B cell (primary cell): ENCODE measurements at regions not wholly inside any gene's neighbourhood (a gene's known extent, or its start where the extent isn't known, plus 50 kb on each side); places are given as distances from the start of the nearest gene placed in this dataset.

Source experiments
- ATAC-seq: fragments of 200-7000 bp; cut with Tn5 transposase; one replicate; pipeline ENCODE4 v1.10.0; 2021; ENCODE audit warnings: low read depth, mild to moderate bottlenecking, moderate number of reproducible peaks, moderate library complexity
- CTCF ChIA-PET: fragments of 350-600 bp; sonication (Branson Sonifier 250); formaldehyde crosslinking; loops from one replicate; lab custom pipeline; 2021; ENCODE audit warnings: antibody characterized with exemption, inconsistent platforms; lab: Charles Lee
- POLR2A ChIA-PET: fragments of 350-600 bp; sonication (Branson Sonifier 250); formaldehyde crosslinking; loops from one replicate; lab custom pipeline; 2021; ENCODE audit warnings: antibody characterized with exemption; lab: Charles Lee
- DNase-seq: peaks from one replicate; pipeline ENCODE4 v3.0.0; 2013
- H2AFZ ChIP-seq: 2 replicates; pipeline ENCODE4 v1.6.1; 2012; ENCODE audit warnings: mild to moderate bottlenecking, low read depth, low read length; ENCODE audit not compliant: insufficient read depth, poor library complexity, severe bottlenecking
- H3K27ac ChIP-seq, 2 donors: 1 replicate in 1 of 2; 2 replicates in 1 of 2; pipeline ENCODE4 v1.5.1; 2012 to 2013; ENCODE audit warnings: low read length in 2 of 2, mild to moderate bottlenecking in 2 of 2, moderate library complexity in 1 of 2
- H3K27me3 ChIP-seq, 4 experiments: fragments of 200-600 bp in 1 of 4; sonication (generic) in 1 of 4; replicated peaks in 1 of 4; 1 replicate in 2 of 4; 2 replicates in 2 of 4; pipeline versions ENCODE4 v1.6.1 to v1.7.0; 2013 to 2016; ENCODE audit warnings: low read length in 3 of 4, mild to moderate bottlenecking in 2 of 4, mixed read lengths in 1 of 4, moderate library complexity in 1 of 4; ENCODE audit not compliant: insufficient read depth in 4 of 4, control insufficient read depth in 3 of 4; ENCODE audit errors: control extremely low read depth in 1 of 4
- H3K36me3 ChIP-seq, 2 experiments: replicated peaks in 1 of 2; 1 replicate in 1 of 2; 2 replicates in 1 of 2; pipeline versions ENCODE4 v1.6.1 to v1.7.1; 2013; ENCODE audit warnings: low read length in 1 of 2; ENCODE audit not compliant: insufficient read depth in 2 of 2, control insufficient read depth in 1 of 2; ENCODE audit errors: control extremely low read depth in 1 of 2, extremely low read depth in 1 of 2
- H3K4me1 ChIP-seq, 2 donors: fragments of 200-600 bp in 1 of 2; sonication (generic) in 1 of 2; 1 replicate in 1 of 2; 2 replicates in 1 of 2; pipeline versions ENCODE4 v1.5.1 to v1.6.1; 2013 to 2017; ENCODE audit warnings: low read length in 2 of 2; ENCODE audit not compliant: control insufficient read depth in 2 of 2, insufficient read depth in 2 of 2
- H3K4me2 ChIP-seq: replicated peaks from 2 replicates; pipeline ENCODE3; 2012; ENCODE audit warnings: mild to moderate bottlenecking, low read depth, low read length; ENCODE audit not compliant: poor library complexity, severe bottlenecking
- H3K4me3 ChIP-seq, 5 experiments: fragments of 200-600 bp in 1 of 5; sonication (generic) in 1 of 5; 1 replicate in 3 of 5; 2 replicates in 2 of 5; pipeline versions ENCODE4 v1.5.1 to v1.7.0; 2011 to 2016; ENCODE audit warnings: low read length in 4 of 5, mild to moderate bottlenecking in 4 of 5, low read depth in 2 of 5, control low read depth in 1 of 5, moderate library complexity in 1 of 5; ENCODE audit not compliant: insufficient read depth in 1 of 5; ENCODE audit errors: control extremely low read depth in 1 of 5, extremely low read depth in 1 of 5
- H3K79me2 ChIP-seq: fragments of 200-600 bp; sonication (generic); one replicate; pipeline ENCODE4 v1.6.0; 2016; ENCODE audit warnings: low read length; ENCODE audit not compliant: control insufficient read depth, insufficient read depth
- H3K9ac ChIP-seq: fragments of 200-600 bp; sonication (generic); 2 replicates; pipeline ENCODE4 v1.6.1; 2017; ENCODE audit warnings: mild to moderate bottlenecking, low read length, moderate library complexity
- H3K9me3 ChIP-seq, 3 donors: one replicate each; pipeline versions ENCODE4 v1.6.1 to v1.7.1; 2013; ENCODE audit warnings: low read length in 2 of 3; ENCODE audit not compliant: control insufficient read depth in 2 of 3, insufficient read depth in 1 of 3; ENCODE audit errors: control extremely low read depth in 1 of 3
- H4K20me1 ChIP-seq: 2 replicates; pipeline ENCODE4 v1.6.0; 2012; ENCODE audit warnings: mild to moderate bottlenecking, low read length; ENCODE audit not compliant: insufficient read depth, control insufficient read depth, poor library complexity, severe bottlenecking
- H3K27ac Mint-ChIP-seq: one replicate; pipeline ENCODE4 v1.8.0; 2021; ENCODE audit warnings: mixed read lengths
- H3K27me3 Mint-ChIP-seq: one replicate; pipeline ENCODE4 v1.8.0; 2021; ENCODE audit warnings: mixed read lengths
- H3K4me1 Mint-ChIP-seq: one replicate; pipeline ENCODE4 v1.8.0; 2021; ENCODE audit warnings: mixed read lengths
- H3K4me3 Mint-ChIP-seq: one replicate; pipeline ENCODE4 v1.8.0; 2021; ENCODE audit warnings: mixed read lengths
- H3K9me3 Mint-ChIP-seq: one replicate; pipeline ENCODE4 v1.8.0; 2022; ENCODE audit warnings: mixed read lengths; ENCODE audit not compliant: insufficient read depth
- EZH2 ChIP-seq: IDR thresholded peaks from 2 replicates; pipeline ENCODE4 v1.6.1; 2012; ENCODE audit warnings: borderline replicate concordance, low read depth, mild to moderate bottlenecking, moderate library complexity, low read length; ENCODE audit not compliant: insufficient read depth, poor library complexity, severe bottlenecking
- WGBS: methylation state at CpG from one replicate; pipeline ENCODE4 v1.1.5; 2013; ENCODE audit warnings: missing lambda C conversion rate; ENCODE audit not compliant: insufficient coverage; 5-methylcytosine and 5-hydroxymethylcytosine counted together
- intact Hi-C: fragments of 100-400 bp; cut with micrococcal nuclease; formaldehyde crosslinking; loops from one replicate; pipeline ENCODE4 v1.10.0; 2022
- TF ChIP-seq, protein P1 (sequence below): fragments of 200-600 bp; IDR thresholded peaks from one replicate; pipeline ENCODE4 v1.8.0; 2022; ENCODE audit warnings: antibody characterized with exemption, mild to moderate bottlenecking

DNA sequence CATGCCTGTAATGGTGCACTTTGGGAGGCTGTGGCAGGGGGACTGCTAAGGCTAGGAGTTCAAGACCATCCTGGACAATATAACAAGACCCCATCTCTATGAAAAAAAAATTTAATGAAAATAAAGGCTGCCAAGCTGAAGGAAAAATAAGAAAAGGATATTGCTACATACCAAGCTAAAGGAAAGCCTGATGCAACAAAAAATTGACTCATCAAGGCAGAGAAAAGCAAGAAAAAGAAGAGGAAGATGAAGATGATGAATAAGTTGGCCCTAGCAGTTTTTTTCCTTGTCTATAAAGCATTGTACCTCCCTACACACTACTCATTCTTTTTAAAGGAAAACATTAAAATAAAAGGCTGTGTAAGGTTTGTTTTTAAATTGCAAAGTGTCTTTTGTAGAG, 441.9 kb upstream of the MDFIC2 start:
- Histone ChIP-seq H3K27ac (no peak overlapping the region), H3K4me1 (no peaks in the 10 kb centered on the region), H3K9me3 (no peaks in the 10 kb centered on the region), H3K9ac (no peak overlapping the region), H3K4me3 (no peak overlapping the region), H2AFZ (no peak overlapping the region), H3K4me2 (no peak overlapping the region), H3K36me3 (no peaks in the 10 kb centered on the region), H4K20me1 (no peaks in the 10 kb centered on the region), H3K27me3 (no peaks in the 10 kb centered on the region), H3K79me2 (no peaks in the 10 kb centered on the region)
- DNase-seq (no peak), ATAC-seq (no peak)
- ChIA-PET CTCF (no interaction called here), POLR2A (no interaction called here)
- Mint-ChIP-seq H3K27me3 (peaks cover 11% of the 10 kb centered on the region), H3K4me1 (no peaks in the 10 kb centered on the region), H3K27ac (no peak overlapping the region), H3K4me3 (no peak overlapping the region), H3K9me3 (no peaks in the 10 kb centered on the region)
- TF ChIP-seq EZH2 = no peak
- TF ChIP-seq, protein P1, sequence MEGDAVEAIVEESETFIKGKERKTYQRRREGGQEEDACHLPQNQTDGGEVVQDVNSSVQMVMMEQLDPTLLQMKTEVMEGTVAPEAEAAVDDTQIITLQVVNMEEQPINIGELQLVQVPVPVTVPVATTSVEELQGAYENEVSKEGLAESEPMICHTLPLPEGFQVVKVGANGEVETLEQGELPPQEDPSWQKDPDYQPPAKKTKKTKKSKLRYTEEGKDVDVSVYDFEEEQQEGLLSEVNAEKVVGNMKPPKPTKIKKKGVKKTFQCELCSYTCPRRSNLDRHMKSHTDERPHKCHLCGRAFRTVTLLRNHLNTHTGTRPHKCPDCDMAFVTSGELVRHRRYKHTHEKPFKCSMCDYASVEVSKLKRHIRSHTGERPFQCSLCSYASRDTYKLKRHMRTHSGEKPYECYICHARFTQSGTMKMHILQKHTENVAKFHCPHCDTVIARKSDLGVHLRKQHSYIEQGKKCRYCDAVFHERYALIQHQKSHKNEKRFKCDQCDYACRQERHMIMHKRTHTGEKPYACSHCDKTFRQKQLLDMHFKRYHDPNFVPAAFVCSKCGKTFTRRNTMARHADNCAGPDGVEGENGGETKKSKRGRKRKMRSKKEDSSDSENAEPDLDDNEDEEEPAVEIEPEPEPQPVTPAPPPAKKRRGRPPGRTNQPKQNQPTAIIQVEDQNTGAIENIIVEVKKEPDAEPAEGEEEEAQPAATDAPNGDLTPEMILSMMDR = no peak
- intact Hi-C loops = no loop called here

DNA sequence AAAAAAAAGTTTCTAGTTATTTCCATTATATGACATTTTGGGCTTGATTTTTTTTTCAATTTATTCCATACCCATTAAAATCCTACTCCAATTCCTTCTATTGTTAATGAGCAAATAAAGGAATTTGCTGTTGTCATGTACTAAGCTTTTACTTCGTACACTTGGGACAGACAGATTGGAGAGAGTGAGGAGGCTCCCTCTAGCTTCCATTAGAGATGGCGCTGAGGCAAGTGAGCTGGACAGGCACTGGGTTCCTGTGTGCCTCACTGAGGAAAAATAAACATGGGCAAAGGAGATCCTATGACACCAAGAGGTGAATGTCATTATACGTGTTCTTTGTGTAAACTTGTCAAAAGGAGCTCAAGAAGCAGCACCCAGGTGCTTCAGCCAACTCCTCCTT, 441.1 kb upstream of the MDFIC2 start:
- TF ChIP-seq EZH2 = no peak
- TF ChIP-seq, protein P1 = no peak
- no peaks in the 10 kb centered on the region for H3K4me1 Mint-ChIP-seq

More for the DNA sequence above, 441.1 kb upstream of the MDFIC2 start:
- no peaks in the 10 kb centered on the region for H3K9me3 ChIP-seq
- no peaks in the 10 kb centered on the region for H3K79me2 ChIP-seq
- no peaks in the 10 kb centered on the region for H3K36me3 ChIP-seq
- ChIA-PET POLR2A (no interaction called here), CTCF (no interaction called here)
- peaks cover 12% of the 10 kb centered on the region for H3K27me3 Mint-ChIP-seq
- H3K4me2 ChIP-seq = no peak overlapping the region
- H3K4me3 ChIP-seq = no peak overlapping the region
- peaks cover 0 to 4% (median 0%) of the 10 kb centered on the region in 4 experiments for H3K27me3 ChIP-seq
- 93% methylated on average over 2 of the region's 3 CpGs for WGBS
- ATAC-seq (no peak), DNase-seq (no peak)
- no peak overlapping the region for H3K4me3 Mint-ChIP-seq
- H3K27ac Mint-ChIP-seq = no peak overlapping the region
- H3K4me1 ChIP-seq = no peaks in the 10 kb centered on the region
- H2AFZ ChIP-seq = no peak overlapping the region
- intact Hi-C loops = no loop called here
- H3K27ac ChIP-seq = no peak overlapping the region
- no peaks in the 10 kb centered on the region for H4K20me1 ChIP-seq
- H3K9me3 Mint-ChIP-seq = no peaks in the 10 kb centered on the region
- no peak overlapping the region for H3K9ac ChIP-seq
